Caco-2 (cell line): ENCODE measurements at regions not wholly inside any gene's neighbourhood (a gene's known extent, or its start where the extent isn't known, plus 50 kb on each side); places are given as distances from the start of the nearest gene placed in this dataset.

Source experiments
- BruUV-seq: library from RNA; stranded (reverse); fragments of 400-500 nt; replicated peaks from 2 replicates; lab custom pipeline; 2021; lab: Mats Ljungman, UMichigan
- CTCF ChIA-PET: fragments of 300-600 bp; sonication (Branson Sonifier 250); formaldehyde crosslinking; loops from one replicate; lab custom pipeline; 2022; ENCODE audit warnings: antibody characterized with exemption; lab: Charles Lee
- POLR2A ChIA-PET: fragments of 300-600 bp; sonication (Branson Sonifier 250); formaldehyde crosslinking; loops from one replicate; lab custom pipeline; 2022; ENCODE audit warnings: antibody characterized with exemption; lab: Charles Lee
- DNase-seq, 2 experiments: peaks; one replicate each; pipeline versions ENCODE4 v3.0.0 to v3.0.0-alpha.2; 2020 to 2022
- H3K27me3 ChIP-seq: replicated peaks from 2 replicates; pipeline ENCODE4 v1.6.0; 2011; ENCODE audit warnings: low read length; ENCODE audit not compliant: control insufficient read depth, insufficient read depth
- H3K36me3 ChIP-seq: 2 replicates; pipeline ENCODE4 v1.5.1; 2011; ENCODE audit warnings: low read length; ENCODE audit not compliant: control insufficient read depth, insufficient read depth
- H3K4me1 ChIP-seq: fragments of 250-450 bp; sonication (Bioruptor Pico); 2 replicates; pipeline ENCODE4 v1.5.1; 2020; ENCODE audit warnings: mild to moderate bottlenecking
- H3K4me3 ChIP-seq: 2 replicates; pipeline ENCODE4 v1.5.1; 2011; ENCODE audit warnings: low read depth, mild to moderate bottlenecking, control low read depth, low read length
- H3K9me3 ChIP-seq: fragments of 250-450 bp; sonication (Bioruptor Pico); 2 replicates; pipeline ENCODE4 v1.5.1; 2020; ENCODE audit warnings: mild to moderate bottlenecking, moderate library complexity
- H3K27ac Mint-ChIP-seq: one replicate; pipeline ENCODE4 v1.8.0; 2022; ENCODE audit warnings: mixed read lengths; ENCODE audit not compliant: unreplicated experiment
- H3K27me3 Mint-ChIP-seq: one replicate; pipeline ENCODE4 v1.8.0; 2022; ENCODE audit warnings: mixed read lengths; ENCODE audit not compliant: insufficient read depth, unreplicated experiment
- H3K36me3 Mint-ChIP-seq: one replicate; pipeline ENCODE4 v1.8.0; 2022; ENCODE audit warnings: mild to moderate bottlenecking, mixed read lengths; ENCODE audit not compliant: insufficient read depth, unreplicated experiment
- H3K4me1 Mint-ChIP-seq: one replicate; pipeline ENCODE4 v1.8.0; 2022; ENCODE audit warnings: low read depth, mixed read lengths; ENCODE audit not compliant: unreplicated experiment
- H3K4me3 Mint-ChIP-seq: one replicate; pipeline ENCODE4 v1.8.0; 2022; ENCODE audit warnings: mild to moderate bottlenecking, moderate library complexity, mixed read lengths; ENCODE audit not compliant: unreplicated experiment
- H3K9me3 Mint-ChIP-seq: one replicate; pipeline ENCODE4 v1.8.0; 2022; ENCODE audit warnings: mixed read lengths; ENCODE audit not compliant: unreplicated experiment
- CTCF ChIP-seq, 2 experiments: fragments of 200-600 bp in 1 of 2; IDR thresholded peaks; 1 replicate in 1 of 2; 2 replicates in 1 of 2; pipeline versions ENCODE4 v1.5.1 to v1.8.0; 2011 to 2022; ENCODE audit warnings: antibody characterized with exemption in 1 of 2, control low read depth in 1 of 2, inconsistent platforms in 1 of 2, low read depth in 1 of 2, low read length in 1 of 2, mild to moderate bottlenecking in 1 of 2, moderate library complexity in 1 of 2; ENCODE audit not compliant: insufficient read depth in 1 of 2, severe bottlenecking in 1 of 2, unreplicated experiment in 1 of 2
- intact Hi-C: fragments of 100-400 bp; cut with micrococcal nuclease; formaldehyde crosslinking; loops from one replicate; pipeline ENCODE4 v1.10.0; 2022; ENCODE audit not compliant: unreplicated experiment

DNA sequence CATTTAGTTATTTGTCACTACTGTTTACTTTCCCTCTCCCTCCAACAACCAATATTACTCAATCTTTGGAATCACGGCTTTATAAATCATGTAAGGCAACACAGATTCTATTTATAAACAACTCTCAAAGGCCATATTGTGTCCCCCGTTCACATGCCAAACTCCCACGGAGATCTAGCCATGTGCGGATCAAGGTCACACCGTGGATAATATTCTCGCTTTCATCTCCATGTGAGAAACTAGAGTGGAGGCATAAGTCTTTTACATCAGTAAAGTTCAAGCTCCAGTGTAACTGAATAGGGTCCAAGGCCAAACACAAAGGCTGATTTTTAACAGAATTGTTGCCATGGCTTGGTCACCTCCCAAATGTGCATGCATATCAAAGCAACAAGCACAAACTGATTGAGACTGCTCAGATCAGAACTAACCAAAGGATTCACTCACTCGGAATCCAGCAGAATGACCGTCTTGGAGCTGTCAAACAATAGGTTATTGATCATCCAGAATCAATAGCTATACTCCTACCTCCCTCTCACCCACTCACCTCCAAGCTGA is 569.5 kb upstream of the LRRN3 start:
- no peak for TF ChIP-seq CTCF (IDR thresholded peaks at IDR 0.05; ENCODE audit: insufficient read depth in 1 of 2, low read depth in 1 of 2, low read length in 1 of 2, severe bottlenecking in 1 of 2, unreplicated experiment in 1 of 2)
- Histone ChIP-seq H3K27me3 (no peaks in the 10 kb centered on the region), H3K36me3 (no peaks in the 10 kb centered on the region), H3K4me3 (no peak overlapping the region), H3K9me3 (no peaks in the 10 kb centered on the region), H3K4me1 (no peaks in the 10 kb centered on the region)
- H3K27ac Mint-ChIP-seq, result no peak overlapping the region
- no peak for DNase-seq
- ChIA-PET POLR2A (no interaction called here), CTCF (no interaction called here)
- no peaks in the 10 kb centered on the region for H3K36me3 Mint-ChIP-seq
- intact Hi-C loops, result no loop called here
- no peak overlapping the region for H3K4me3 Mint-ChIP-seq
- H3K9me3 Mint-ChIP-seq, result no peaks in the 10 kb centered on the region
- H3K27me3 Mint-ChIP-seq, result no peaks in the 10 kb centered on the region
- no peaks in the 10 kb centered on the region for H3K4me1 Mint-ChIP-seq
- no TSS peak for BruUV-seq

- H3K27me3 Mint-ChIP-seq, result no peaks in the 10 kb centered on the region
- H3K4me3 ChIP-seq, result no peak overlapping the region
- no peaks in the 10 kb centered on the region for H3K9me3 ChIP-seq
- no peak for TF ChIP-seq CTCF (IDR thresholded peaks at IDR 0.05; ENCODE audit: insufficient read depth in 1 of 2, low read depth in 1 of 2, low read length in 1 of 2, severe bottlenecking in 1 of 2, unreplicated experiment in 1 of 2)
- ChIA-PET CTCF (no interaction called here), POLR2A (interaction anchor here (0.6 kb wide), 1 partner anchor 351 kb away, joined by 3 read pairs; no protein-coding TSS in a partner anchor)
- intact Hi-C loops, result no loop called here
- H3K9me3 Mint-ChIP-seq, result no peaks in the 10 kb centered on the region
- no peak for DNase-seq
- H3K4me1 ChIP-seq, result no peaks in the 10 kb centered on the region
- BruUV-seq, result no TSS peak
- H3K27me3 ChIP-seq, result no peaks in the 10 kb centered on the region
- H3K36me3 Mint-ChIP-seq, result no peaks in the 10 kb centered on the region
- H3K27ac Mint-ChIP-seq, result no peak overlapping the region
- H3K4me1 Mint-ChIP-seq, result no peaks in the 10 kb centered on the region
- no peak overlapping the region for H3K4me3 Mint-ChIP-seq
- no peaks in the 10 kb centered on the region for H3K36me3 ChIP-seq
These were observed 568.7 kb upstream of the LRRN3 start for GRCh38 chr7:110522061-110522760.

GRCh38 chr7:110522761-110523200 is 568.1 kb upstream of the LRRN3 start:
- H3K4me3 Mint-ChIP-seq, result no peak overlapping the region
- H3K36me3 ChIP-seq, result no peaks in the 10 kb centered on the region
- no peak overlapping the region for H3K4me3 ChIP-seq
- no peak overlapping the region for H3K27ac Mint-ChIP-seq
- H3K27me3 Mint-ChIP-seq, result no peaks in the 10 kb centered on the region
- no peaks in the 10 kb centered on the region for H3K9me3 ChIP-seq
- H3K9me3 Mint-ChIP-seq, result no peaks in the 10 kb centered on the region
- intact Hi-C loops, result no loop called here
- H3K4me1 ChIP-seq, result no peaks in the 10 kb centered on the region
- no peak for TF ChIP-seq CTCF (IDR thresholded peaks at IDR 0.05; ENCODE audit: insufficient read depth in 1 of 2, low read depth in 1 of 2, low read length in 1 of 2, severe bottlenecking in 1 of 2, unreplicated experiment in 1 of 2)
- ChIA-PET POLR2A (no interaction called here), CTCF (no interaction called here)
- peak in 1 of 2 experiments; percentile 6 for DNase-seq
- H3K27me3 ChIP-seq, result no peaks in the 10 kb centered on the region
- BruUV-seq, result no TSS peak
- H3K36me3 Mint-ChIP-seq, result no peaks in the 10 kb centered on the region
- H3K4me1 Mint-ChIP-seq, result no peaks in the 10 kb centered on the region
